Nephron progenitor cell (in vitro differentiated cells): ENCODE measurements at regions not wholly inside any gene's neighbourhood (a gene's known extent, or its start where the extent isn't known, plus 50 kb on each side); places are given as distances from the start of the nearest gene placed in this dataset.

ENCODE experiments used
- DNase-seq: peaks from one replicate; pipeline ENCODE4 v3.0.0; 2021
- H3K27ac Mint-ChIP-seq: 2 replicates; pipeline ENCODE4 v1.8.0; 2021; ENCODE audit warnings: mild to moderate bottlenecking, moderate library complexity, mixed read lengths
- H3K27me3 Mint-ChIP-seq: 2 replicates; pipeline ENCODE4 v1.8.0; 2021; ENCODE audit warnings: mild to moderate bottlenecking, low read depth, mixed read lengths; ENCODE audit not compliant: poor library complexity
- H3K36me3 Mint-ChIP-seq: 2 replicates; pipeline ENCODE4 v1.8.0; 2021; ENCODE audit warnings: low read depth, mixed read lengths
- H3K4me1 Mint-ChIP-seq: 2 replicates; pipeline ENCODE4 v1.8.0; 2021; ENCODE audit warnings: mixed read lengths
- H3K4me3 Mint-ChIP-seq: 2 replicates; pipeline ENCODE4 v1.8.0; 2021; ENCODE audit warnings: mild to moderate bottlenecking, moderate library complexity, mixed read lengths
- H3K9me3 Mint-ChIP-seq: 2 replicates; pipeline ENCODE4 v1.8.0; 2021; ENCODE audit warnings: mild to moderate bottlenecking, moderate library complexity, mixed read lengths
- CTCF ChIP-seq: fragments of 200-600 bp; sonication (generic); IDR thresholded peaks from 2 replicates; pipeline ENCODE4 v1.5.0; 2021; ENCODE audit warnings: antibody characterized with exemption

GRCh38 chr1:66450847-66451246 is 83.1 kb upstream of the SGIP1 start:
- H3K9me3 Mint-ChIP-seq = no peaks in the 10 kb centered on the region
- no peaks in the 10 kb centered on the region for H3K27me3 Mint-ChIP-seq
- H3K36me3 Mint-ChIP-seq = no peaks in the 10 kb centered on the region
- no peak overlapping the region for H3K27ac Mint-ChIP-seq
- no peak for DNase-seq
- no peak for TF ChIP-seq CTCF
- H3K4me3 Mint-ChIP-seq = no peak overlapping the region
- H3K4me1 Mint-ChIP-seq = peaks cover 9% of the 10 kb centered on the region

- Mint-ChIP-seq H3K27me3 (no peaks in the 10 kb centered on the region), H3K4me1 (no peaks in the 10 kb centered on the region), H3K4me3 (no peak overlapping the region), H3K27ac (no peak overlapping the region), H3K9me3 (no peaks in the 10 kb centered on the region), H3K36me3 (no peaks in the 10 kb centered on the region)
- DNase-seq = no peak
- no peak for TF ChIP-seq CTCF
Measured at GRCh38 chr1:66452162-66452561, 81.8 kb upstream of the SGIP1 start.

- no peak overlapping the region for H3K27ac Mint-ChIP-seq
- H3K4me1 Mint-ChIP-seq = no peaks in the 10 kb centered on the region
- H3K9me3 Mint-ChIP-seq = no peaks in the 10 kb centered on the region
- no peaks in the 10 kb centered on the region for H3K36me3 Mint-ChIP-seq
- TF ChIP-seq CTCF = no peak
- no peak for DNase-seq
- H3K27me3 Mint-ChIP-seq = no peaks in the 10 kb centered on the region
- H3K4me3 Mint-ChIP-seq = no peak overlapping the region
Measured at GRCh38 chr1:66452982-66453381, 81.0 kb upstream of the SGIP1 start.

GRCh38 chr1:66455446-66455845 is 78.5 kb upstream of the SGIP1 start:
- TF ChIP-seq CTCF = no peak
- Mint-ChIP-seq H3K4me1 (no peaks in the 10 kb centered on the region), H3K9me3 (peaks cover 10% of the 10 kb centered on the region), H3K4me3 (no peak overlapping the region), H3K36me3 (no peaks in the 10 kb centered on the region), H3K27me3 (peaks cover 3% of the 10 kb centered on the region), H3K27ac (no peak overlapping the region)
- no peak for DNase-seq

- DNase-seq = no peak
- Mint-ChIP-seq H3K9me3 (peaks cover 42% of the 10 kb centered on the region), H3K27ac (no peak overlapping the region), H3K27me3 (peaks cover 9% of the 10 kb centered on the region), H3K4me1 (no peaks in the 10 kb centered on the region), H3K36me3 (no peaks in the 10 kb centered on the region), H3K4me3 (no peak overlapping the region)
- no peak for TF ChIP-seq CTCF
Measured at GRCh38 chr1:66460776-66461175, 73.2 kb upstream of the SGIP1 start.

- no peak for DNase-seq
- Mint-ChIP-seq H3K9me3 (peaks cover 42% of the 10 kb centered on the region), H3K4me3 (no peak overlapping the region), H3K27me3 (peaks cover 9% of the 10 kb centered on the region), H3K36me3 (no peaks in the 10 kb centered on the region), H3K4me1 (no peaks in the 10 kb centered on the region), H3K27ac (no peak overlapping the region)
- TF ChIP-seq CTCF = no peak
Measured at GRCh38 chr1:66462313-66462712, 71.6 kb upstream of the SGIP1 start.
